Esophagus squamous epithelium (tissue), 4 donors: ENCODE measurements at regions not wholly inside any gene's neighbourhood (a gene's known extent, or its start where the extent isn't known, plus 50 kb on each side); places are given as distances from the start of the nearest gene placed in this dataset.

Experiments used
- CTCF ChIP-seq, 6 experiments: fragments of 450-650 bp in 4 of 6; fragments of 200-600 bp in 2 of 6; sonication (generic) in 2 of 6; IDR thresholded peaks; one replicate each; pipeline ENCODE4 v1.5.1; 2016 to 2019; ENCODE audit warnings: antibody characterized with exemption in 6 of 6, mild to moderate bottlenecking in 4 of 6, moderate library complexity in 4 of 6
- POLR2A ChIP-seq, 4 donors: fragments of 450-650 bp; IDR thresholded peaks; one replicate each; pipeline ENCODE4 v1.6.1; 2017; ENCODE audit warnings: antibody characterized with exemption in 4 of 4, mild to moderate bottlenecking in 4 of 4, moderate library complexity in 3 of 4

GRCh38 chr5:36369219-36369690, 67.6 kb upstream of the RANBP3L start:
- no peak for TF ChIP-seq CTCF (IDR thresholded peaks at IDR 0.05)
- TF ChIP-seq POLR2A (IDR thresholded peaks at IDR 0.05): no peak
